Panc1 (cell line): ENCODE measurements at regions not wholly inside any gene's neighbourhood (a gene's known extent, or its start where the extent isn't known, plus 50 kb on each side); places are given as distances from the start of the nearest gene placed in this dataset.

Experiments used
- ATAC-seq: fragments of 200-7000 bp; cut with Tn5 transposase; 2 replicates; pipeline ENCODE4 v1.9.1; 2020; ENCODE audit warnings: mild to moderate bottlenecking, moderate library complexity
- BruUV-seq: library from RNA; stranded (reverse); fragments of 400-500 nt; replicated peaks from 2 replicates; lab custom pipeline; 2021; lab: Mats Ljungman, UMichigan
- CTCF ChIA-PET: fragments of 300-600 bp; sonication (Branson Sonifier 250); formaldehyde crosslinking; loops from one replicate; lab custom pipeline; 2022; ENCODE audit warnings: antibody characterized with exemption; lab: Charles Lee
- POLR2A ChIA-PET: fragments of 300-600 bp; sonication (Branson Sonifier 250); formaldehyde crosslinking; loops from one replicate; lab custom pipeline; 2022; ENCODE audit warnings: antibody characterized with exemption; lab: Charles Lee
- DNase-seq: peaks from one replicate; pipeline ENCODE4 v3.0.0-alpha.2; 2010; ENCODE audit warnings: low read depth, low spot score
- H3K27ac ChIP-seq: 2 replicates; pipeline ENCODE4 v1.5.1; 2011; ENCODE audit warnings: mild to moderate bottlenecking, low read length, inconsistent platforms
- H3K27me3 ChIP-seq: fragments of 200-500 bp; sonication (Bioruptor generic); 2 replicates; pipeline ENCODE4 v1.6.0; 2014; ENCODE audit warnings: low read length, inconsistent platforms; ENCODE audit not compliant: control insufficient read depth, insufficient read depth
- H3K36me3 ChIP-seq: fragments of 200-500 bp; sonication (Bioruptor generic); 2 replicates; pipeline ENCODE4 v1.5.1; 2014; ENCODE audit warnings: inconsistent platforms, mild to moderate bottlenecking, low read length, moderate library complexity; ENCODE audit not compliant: control insufficient read depth, insufficient read depth
- H3K4me1 ChIP-seq: 2 replicates; pipeline ENCODE4 v1.5.1; 2011; ENCODE audit warnings: inconsistent platforms, mild to moderate bottlenecking, low read length, moderate library complexity; ENCODE audit not compliant: control insufficient read depth, insufficient read depth
- H3K4me3 ChIP-seq, 2 experiments: 2 replicates each; pipeline ENCODE4 v1.5.1; 2011 to 2012; ENCODE audit warnings: low read depth in 2 of 2, low read length in 2 of 2, mild to moderate bottlenecking in 2 of 2, inconsistent platforms in 1 of 2, moderate library complexity in 1 of 2
- H3K9me3 ChIP-seq: fragments of 200-500 bp; sonication (Bioruptor generic); 2 replicates; pipeline ENCODE4 v1.5.1; 2014; ENCODE audit warnings: low read depth, mild to moderate bottlenecking, inconsistent platforms, low read length, moderate library complexity; ENCODE audit not compliant: control insufficient read depth, insufficient read depth
- CTCF ChIP-seq: fragments of 450-650 bp; IDR thresholded peaks from 2 replicates; pipeline ENCODE4 v1.5.1; 2017; ENCODE audit warnings: mild to moderate bottlenecking
- POLR2AphosphoS5 ChIP-seq: IDR thresholded peaks from 2 replicates; pipeline ENCODE4 v1.6.1; 2012; ENCODE audit warnings: mild to moderate bottlenecking, low read depth, low read length, moderate library complexity
- REST ChIP-seq, 2 experiments: IDR thresholded peaks; 2 replicates each; pipeline ENCODE4 v1.6.1; 2011 to 2012; ENCODE audit warnings: low read depth in 2 of 2, control low read depth in 1 of 2, low read length in 1 of 2, mild to moderate bottlenecking in 1 of 2, moderate library complexity in 1 of 2; ENCODE audit not compliant: insufficient read depth in 1 of 2
- SIN3A ChIP-seq: IDR thresholded peaks from 2 replicates; pipeline ENCODE4 v1.6.1; 2012; ENCODE audit warnings: low read depth, mild to moderate bottlenecking, low read length, moderate library complexity, borderline replicate concordance; ENCODE audit not compliant: insufficient read depth
- TCF7L2 ChIP-seq: IDR thresholded peaks from 2 replicates; pipeline ENCODE4 v1.6.1; 2011; ENCODE audit warnings: mild to moderate bottlenecking, low read depth, low read length, inconsistent platforms
- in situ Hi-C: cut with HindIII; loops from 2 replicates; pipeline ENCODE4 v1.10.0; 2016; ENCODE audit warnings: low sequenced_read_pairs, low pct_unique_long_range_greater_than_20kb
- intact Hi-C: fragments of 100-400 bp; cut with micrococcal nuclease; formaldehyde crosslinking; loops from one replicate; pipeline ENCODE4 v1.10.0; 2022; ENCODE audit not compliant: unreplicated experiment

- Histone ChIP-seq H3K4me1 (no peaks in the 10 kb centered on the region), H3K27ac (no peak overlapping the region), H3K9me3 (no peaks in the 10 kb centered on the region), H3K27me3 (peaks cover 21% of the 10 kb centered on the region), H3K36me3 (no peaks in the 10 kb centered on the region), H3K4me3 (no peak overlapping the region)
- intact Hi-C loops (no loop called here), in situ Hi-C loops (no loop called here)
- ChIA-PET CTCF (no interaction called here), POLR2A (no interaction called here)
- ATAC-seq: no peak
- DNase-seq: no peak
- BruUV-seq: no TSS peak
- TF ChIP-seq SIN3A: no peak
- no peak for TF ChIP-seq TCF7L2
- no peak for TF ChIP-seq CTCF
- TF ChIP-seq POLR2AphosphoS5: no peak
- no peak for TF ChIP-seq REST (IDR thresholded peaks at IDR 0.05; ENCODE audit: insufficient read depth in 1 of 2, low read depth in 2 of 2, low read length in 1 of 2)
Measured at GRCh38 chr10:100615908-100616307, 80.2 kb downstream of the HIF1AN start.

GRCh38 chr10:100618091-100618615, 82.4 kb downstream of the HIF1AN start:
- POLR2A ChIA-PET: no interaction called here
- peaks cover 22% of the 10 kb centered on the region for H3K27me3 ChIP-seq
- in situ Hi-C loops (no loop called here), intact Hi-C loops (no loop called here)
- no TSS peak for BruUV-seq
- no peaks in the 10 kb centered on the region for H3K36me3 ChIP-seq
- H3K9me3 ChIP-seq: no peaks in the 10 kb centered on the region
- TF ChIP-seq TCF7L2: no peak
- TF ChIP-seq CTCF: no peak
- no peak for TF ChIP-seq POLR2AphosphoS5
- no peak for TF ChIP-seq SIN3A
- TF ChIP-seq REST (IDR thresholded peaks at IDR 0.05; ENCODE audit: insufficient read depth in 1 of 2, low read depth in 2 of 2, low read length in 1 of 2): no peak
- DNase-seq: no peak
- CTCF ChIA-PET: no interaction called here
- no peak overlapping the region for H3K4me3 ChIP-seq
- H3K27ac ChIP-seq: no peak overlapping the region
- ATAC-seq: no peak
- H3K4me1 ChIP-seq: no peaks in the 10 kb centered on the region
